Mucosa of descending colon (tissue), 3 donors: ENCODE measurements at regions not wholly inside any gene's neighbourhood (a gene's known extent, or its start where the extent isn't known, plus 50 kb on each side); places are given as distances from the start of the nearest gene placed in this dataset.

Experiments
- ATAC-seq: fragments of 200-7000 bp; cut with Tn5 transposase; one replicate; pipeline ENCODE4 v1.9.1; 2020; ENCODE audit warnings: mild to moderate bottlenecking, moderate library complexity
- DNase-seq, 3 donors: peaks; one replicate each; pipeline ENCODE4 v3.0.0-alpha.2; 2020
- H3K36me3 ChIP-seq: fragments of 200-600 bp; one replicate; pipeline ENCODE4 v1.8.0; 2021; ENCODE audit warnings: low read depth, mild to moderate bottlenecking
- H3K4me1 ChIP-seq: fragments of 200-600 bp; one replicate; pipeline ENCODE4 v1.8.0; 2021; ENCODE audit warnings: low read depth, mild to moderate bottlenecking
- H3K4me3 ChIP-seq: fragments of 200-600 bp; one replicate; pipeline ENCODE4 v1.8.0; 2021; ENCODE audit warnings: mild to moderate bottlenecking
- H3K9me3 ChIP-seq: fragments of 200-600 bp; one replicate; pipeline ENCODE4 v1.8.0; 2021; ENCODE audit warnings: mild to moderate bottlenecking
- CTCF ChIP-seq: fragments of 200-600 bp; IDR thresholded peaks from one replicate; pipeline ENCODE4 v1.8.0; 2022; ENCODE audit warnings: antibody characterized with exemption, mild to moderate bottlenecking
- intact Hi-C, 2 donors: fragments of 100-400 bp; cut with DNase I in 1 of 2; cut with micrococcal nuclease in 1 of 2; formaldehyde crosslinking; loops; one replicate each; pipeline versions ENCODE4 v1.11.0 to v1.11.1; 2022; cut with DNase I, micrococcal nuclease
- donor health status: DM: no; HTN: no; CAD: no; lungs with moderate emphysema.
- donor health status: DM: no; HTN: no; CAD: no.
- donor health status: DM: no; HTN: yes; CAD: no.

DNA sequence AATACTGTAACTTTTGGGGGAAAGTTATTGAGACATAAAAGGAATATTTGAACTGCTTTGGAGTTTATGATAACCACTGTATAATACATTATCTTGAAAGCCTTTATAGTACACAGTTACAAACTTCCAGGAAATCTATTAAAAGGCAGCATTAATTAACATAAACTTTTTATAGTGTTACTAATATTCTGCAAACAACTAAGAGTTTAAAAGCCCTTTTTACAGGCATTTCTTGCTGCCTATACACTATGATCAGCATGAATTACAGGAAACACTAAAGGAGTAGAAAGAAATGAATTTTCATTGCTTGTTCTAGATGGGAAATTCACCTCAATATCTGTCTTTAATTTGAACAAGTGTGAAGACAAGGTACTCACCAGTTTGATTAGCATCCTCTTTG is 252.3 kb upstream of the ZFP64 start:
- ATAC-seq (no peak), DNase-seq (no peak)
- no peaks in the 10 kb centered on the region for H3K36me3 ChIP-seq
- TF ChIP-seq CTCF, result no peak
- no peaks in the 10 kb centered on the region for H3K4me1 ChIP-seq
- H3K9me3 ChIP-seq, result no peaks in the 10 kb centered on the region
- intact Hi-C loops, result no loop called here
- H3K4me3 ChIP-seq, result no peak overlapping the region

- Histone ChIP-seq H3K36me3 (no peaks in the 10 kb centered on the region), H3K4me3 (no peak overlapping the region), H3K4me1 (no peaks in the 10 kb centered on the region), H3K9me3 (no peaks in the 10 kb centered on the region)
- ATAC-seq, result no peak
- no peak for TF ChIP-seq CTCF
- intact Hi-C loops, result no loop called here
- DNase-seq, result no peak
These were observed 250.1 kb upstream of the ZFP64 start for GRCh38 chr20:52441710-52442109.

DNA sequence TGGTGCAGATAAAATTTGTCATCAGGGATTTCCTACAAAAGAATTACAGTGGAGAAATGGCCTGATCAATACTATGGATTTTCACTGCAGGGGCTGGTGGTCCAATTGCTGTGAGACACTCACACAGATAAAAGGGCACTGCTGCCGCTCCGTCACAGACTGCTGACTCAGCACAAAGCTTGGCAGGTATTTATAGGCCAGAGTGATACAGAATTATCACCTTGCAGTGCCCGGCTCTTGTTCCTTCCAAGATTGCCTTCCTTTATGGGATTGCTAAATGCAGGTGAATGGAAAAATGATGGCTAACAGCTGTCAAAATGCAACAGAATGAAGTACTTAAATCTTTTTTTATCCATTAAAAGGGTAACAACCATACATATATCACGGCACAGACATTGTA is 247.8 kb upstream of the ZFP64 start:
- Histone ChIP-seq H3K36me3 (no peaks in the 10 kb centered on the region), H3K9me3 (no peaks in the 10 kb centered on the region), H3K4me3 (no peak overlapping the region), H3K4me1 (no peaks in the 10 kb centered on the region)
- ATAC-seq, result no peak
- no peak for DNase-seq
- TF ChIP-seq CTCF, result no peak
- intact Hi-C loops, result no loop called here

- Histone ChIP-seq H3K4me3 (no peak overlapping the region), H3K36me3 (no peaks in the 10 kb centered on the region), H3K4me1 (no peaks in the 10 kb centered on the region), H3K9me3 (no peaks in the 10 kb centered on the region)
- intact Hi-C loops, result no loop called here
- no peak for ATAC-seq
- DNase-seq, result no peak
- no peak for TF ChIP-seq CTCF
These were observed 246.9 kb upstream of the ZFP64 start for GRCh38 chr20:52438326-52438963.

GRCh38 chr20:52434453-52434852 is 242.9 kb upstream of the ZFP64 start:
- H3K4me3 ChIP-seq, result no peak overlapping the region
- no peak for ATAC-seq

More at GRCh38 chr20:52434453-52434852, 242.9 kb upstream of the ZFP64 start:
- no peak for TF ChIP-seq CTCF
- H3K9me3 ChIP-seq, result no peaks in the 10 kb centered on the region
- intact Hi-C loops, result no loop called here
- DNase-seq, result no peak
- no peaks in the 10 kb centered on the region for H3K4me1 ChIP-seq
- H3K36me3 ChIP-seq, result no peaks in the 10 kb centered on the region
